HepG2 (cell line): ENCODE measurements at regions not wholly inside any gene's neighbourhood (a gene's known extent, or its start where the extent isn't known, plus 50 kb on each side); places are given as distances from the start of the nearest gene placed in this dataset.

Experiments used
- ATAC-seq: fragments of 200-7000 bp; cut with Tn5 transposase; 3 replicates; pipeline ENCODE4 v1.9.1; 2020; ENCODE audit warnings: mild to moderate bottlenecking, moderate library complexity
- BruUV-seq: library from RNA; stranded (reverse); fragments of 400-500 nt; replicated peaks from 2 replicates; lab custom pipeline; 2021; lab: Mats Ljungman, UMichigan
- CTCF ChIA-PET: fragments of 300-600 bp; formaldehyde crosslinking; extraction: SDS; loops from one replicate; lab custom pipeline; 2021; ENCODE audit warnings: low total read pairs, inconsistent platforms, low intra/inter-chr PET ratio; lab: Yijun Ruan, JAX
- POLR2A ChIA-PET: fragments of 350-600 bp; sonication (Branson Sonifier 250); formaldehyde crosslinking; loops from one replicate; lab custom pipeline; 2020; ENCODE audit warnings: antibody characterized with exemption, inconsistent platforms; lab: Yijun Ruan, JAX
- DNase-seq: peaks from one replicate; pipeline ENCODE4 v3.0.0-alpha.2; 2015; ENCODE audit warnings: low spot score
- FAIRE-seq: peaks from 3 replicates; lab custom pipeline; 2011; peaks lifted over from hg19 to GRCh38; lab: Jason Lieb, UNC
- H2AFZ ChIP-seq: one replicate; pipeline ENCODE4 v1.6.1; 2011; ENCODE audit warnings: low read length, inconsistent platforms
- H3K27ac ChIP-seq: fragments of 300-600 bp; 3 replicates; pipeline ENCODE4 v1.8.0; 2011; ENCODE audit warnings: mixed run types, mild to moderate bottlenecking, mixed read lengths, low read length, inconsistent platforms; ENCODE audit not compliant: insufficient read depth; ENCODE audit errors: extremely low read length
- H3K27me3 ChIP-seq, 2 experiments: fragments of 200-600 bp in 1 of 2; 2 replicates in 1 of 2; 3 replicates in 1 of 2; pipeline versions ENCODE4 v1.6.0 to v1.8.0; 2011; ENCODE audit warnings: low read length in 2 of 2, mild to moderate bottlenecking in 2 of 2, moderate library complexity in 2 of 2, inconsistent platforms in 1 of 2; ENCODE audit not compliant: insufficient read depth in 2 of 2, control insufficient read depth in 1 of 2
- H3K36me3 ChIP-seq, 2 experiments: fragments of 200-600 bp in 1 of 2; replicated peaks in 1 of 2; 2 replicates in 1 of 2; 3 replicates in 1 of 2; pipeline versions ENCODE4 v1.5.1 to v1.8.0; 2011; ENCODE audit warnings: low read length in 2 of 2, inconsistent platforms in 1 of 2; ENCODE audit not compliant: insufficient read depth in 2 of 2, control insufficient read depth in 1 of 2
- H3K4me1 ChIP-seq: 2 replicates; pipeline ENCODE4 v1.5.1; 2012; ENCODE audit warnings: low read length, inconsistent platforms; ENCODE audit not compliant: insufficient read depth
- H3K4me2 ChIP-seq: 2 replicates; pipeline ENCODE4 v1.6.0; 2011; ENCODE audit warnings: low read depth, low read length, inconsistent platforms
- H3K4me3 ChIP-seq, 3 experiments: fragments of 200-600 bp in 1 of 3; sonication (generic), shearing (Covaris generic) in 1 of 3; replicated peaks in 1 of 3; 2 replicates each; pipeline ENCODE4 v1.5.1; 2011 to 2016; ENCODE audit warnings: low read length in 3 of 3, inconsistent platforms in 2 of 3, low read depth in 2 of 3, mild to moderate bottlenecking in 2 of 3, control low read depth in 1 of 3, mixed read lengths in 1 of 3; ENCODE audit not compliant: insufficient read depth in 1 of 3
- H3K79me2 ChIP-seq: one replicate; pipeline ENCODE4 v1.6.1; 2011; ENCODE audit warnings: low read length, inconsistent platforms; ENCODE audit not compliant: insufficient read depth
- H3K9ac ChIP-seq: 2 replicates; pipeline ENCODE4 v1.6.0; 2011; ENCODE audit warnings: mild to moderate bottlenecking, low read depth, low read length, inconsistent platforms; ENCODE audit not compliant: insufficient read depth
- H3K9me3 ChIP-seq: 2 replicates; pipeline ENCODE4 v1.5.1; 2012; ENCODE audit warnings: mild to moderate bottlenecking, low read length
- H4K20me1 ChIP-seq: 2 replicates; pipeline ENCODE4 v1.6.0; 2011; ENCODE audit warnings: inconsistent platforms, mild to moderate bottlenecking, low read length, moderate library complexity; ENCODE audit not compliant: insufficient read depth
- ATF7 ChIP-seq, 2 experiments: fragments of 450-650 bp in 1 of 2; sonication (generic) in 1 of 2; formaldehyde crosslinking in 1 of 2; IDR thresholded peaks; 2 replicates each; pipeline versions ENCODE4 v1.4.0 to v1.6.1; 2016 to 2020; ENCODE audit warnings: antibody characterized with exemption in 1 of 2, mild to moderate bottlenecking in 1 of 2, missing genetic modification reagents in 1 of 2
- CREB1 ChIP-seq, 2 experiments: fragments of 450-650 bp in 1 of 2; IDR thresholded peaks; 2 replicates each; pipeline ENCODE4 v1.6.1; 2016 to 2017; ENCODE audit warnings: control low read depth in 1 of 2, mild to moderate bottlenecking in 1 of 2, missing compliant biosample characterization in 1 of 2, missing genetic modification characterization in 1 of 2
- DMTF1 ChIP-seq: sonication (generic); formaldehyde crosslinking; IDR thresholded peaks from 2 replicates; pipeline ENCODE4 v1.4.0; 2020; ENCODE audit warnings: mild to moderate bottlenecking, missing genetic modification reagents
- HNF1A ChIP-seq, 2 experiments: sonication (generic) in 1 of 2; formaldehyde crosslinking in 1 of 2; IDR thresholded peaks; 2 replicates each; pipeline versions ENCODE4 v1.4.0 to v1.6.1; 2016 to 2020; ENCODE audit warnings: borderline replicate concordance in 1 of 2, low read depth in 1 of 2, mild to moderate bottlenecking in 1 of 2, missing genetic modification reagents in 1 of 2
- KLF15 ChIP-seq: sonication (generic); formaldehyde crosslinking; IDR thresholded peaks from 2 replicates; pipeline ENCODE4 v1.8.1; 2023; ENCODE audit warnings: borderline replicate concordance, mild to moderate bottlenecking, inconsistent platforms, missing genetic modification reagents, mixed read lengths
- PAF1 ChIP-seq: IDR thresholded peaks from 2 replicates; pipeline ENCODE4 v1.6.1; 2016; ENCODE audit warnings: missing genetic modification reagents, missing compliant biosample characterization
- RCOR2 ChIP-seq: IDR thresholded peaks from 2 replicates; pipeline ENCODE4 v1.6.1; 2016; ENCODE audit warnings: missing biosample characterization, missing genetic modification reagents
- ZFP37 ChIP-seq: sonication (generic); formaldehyde crosslinking; IDR thresholded peaks from 2 replicates; pipeline ENCODE4 v1.4.0; 2020; ENCODE audit warnings: missing genetic modification reagents, borderline replicate concordance
- ZNF446 ChIP-seq: sonication (generic); formaldehyde crosslinking; IDR thresholded peaks from 2 replicates; pipeline ENCODE4 v1.5.0; 2020; ENCODE audit warnings: mild to moderate bottlenecking, missing genetic modification reagents
- ZNF619 ChIP-seq: sonication (generic); formaldehyde crosslinking; IDR thresholded peaks from 2 replicates; pipeline ENCODE4 v1.4.0; 2020; ENCODE audit warnings: mild to moderate bottlenecking, missing genetic modification reagents
- ZNF644 ChIP-seq: IDR thresholded peaks from 2 replicates; pipeline ENCODE4 v1.6.1; 2016; ENCODE audit warnings: low read depth
- ZNF678 ChIP-seq: sonication (generic); formaldehyde crosslinking; IDR thresholded peaks from 2 replicates; pipeline ENCODE4 v1.4.0; 2020; ENCODE audit warnings: mild to moderate bottlenecking, missing genetic modification reagents
- WGBS: methylation state at CpG from one replicate; pipeline ENCODE4 v1.1.6; 2017; ENCODE audit warnings: low lambda C conversion rate; 5-methylcytosine and 5-hydroxymethylcytosine counted together
- in situ Hi-C: cut with HindIII; loops from 2 replicates; pipeline ENCODE4 v1.10.0; 2017; ENCODE audit warnings: low pct_unique_long_range_greater_than_20kb; ENCODE audit not compliant: extremely low pct_ligation_motif_present
- intact Hi-C: fragments of 100-400 bp; cut with micrococcal nuclease; formaldehyde crosslinking; loops from one replicate; pipeline ENCODE4 v1.10.0; 2022; ENCODE audit not compliant: unreplicated experiment

- TF ChIP-seq ATF7 (IDR thresholded peaks at IDR 0.05): peak; percentile 54
- TF ChIP-seq ATF7 (CRISPR knock-in tag; IDR thresholded peaks at IDR 0.05): no peak
- TF ChIP-seq PAF1: no peak
- peak; percentile 79 for TF ChIP-seq CREB1 (IDR thresholded peaks at IDR 0.05)
- TF ChIP-seq CREB1 (CRISPR knock-in tag; IDR thresholded peaks at IDR 0.05): no peak
- TF ChIP-seq ZNF446 (CRISPR knock-in tag): no peak
- TF ChIP-seq ZNF644: no peak
- H3K9ac ChIP-seq: no peak overlapping the region
- ATAC-seq (no peak), FAIRE-seq (no peak), DNase-seq (no peak)
- no peak overlapping the region for H3K4me3 ChIP-seq
- in situ Hi-C loops (no loop called here), intact Hi-C loops (no loop called here)
- H2AFZ ChIP-seq: no peak overlapping the region
- H4K20me1 ChIP-seq: no peaks in the 10 kb centered on the region
- no peaks in the 10 kb centered on the region for H3K36me3 ChIP-seq
- CTCF ChIA-PET: no interaction called here
- H3K27ac ChIP-seq: no peak overlapping the region
- no peak overlapping the region for H3K4me2 ChIP-seq
- BruUV-seq: no TSS peak
- POLR2A ChIA-PET: no interaction called here
- H3K79me2 ChIP-seq: no peaks in the 10 kb centered on the region
- no peaks in the 10 kb centered on the region for H3K27me3 ChIP-seq
- 70% methylated on average over 3 of the region's 3 CpGs for WGBS
- no peaks in the 10 kb centered on the region for H3K4me1 ChIP-seq
- H3K9me3 ChIP-seq: peaks cover 14% of the 10 kb centered on the region
These were observed 225.7 kb upstream of the TENT5A start for GRCh38 chr6:81978230-81978629.

GRCh38 chr6:81977486-81977885, 225.0 kb upstream of the TENT5A start:
- TF ChIP-seq ZNF678 (no peak), DMTF1 (CRISPR knock-in tag) (no peak), HNF1A (IDR thresholded peaks at IDR 0.05; ENCODE audit: low read depth) (no peak), HNF1A (CRISPR knock-in tag; IDR thresholded peaks at IDR 0.05; ENCODE audit: borderline replicate concordance) (no peak), RCOR2 (no peak), KLF15 (no peak), ZNF619 (CRISPR knock-in tag) (no peak), ZFP37 (CRISPR knock-in tag) (no peak)
- 35% methylated on average over 2 of the region's 2 CpGs for WGBS
- Histone ChIP-seq H3K4me3 (no peak overlapping the region), H3K4me1 (no peaks in the 10 kb centered on the region), H3K27me3 (no peaks in the 10 kb centered on the region), H3K9me3 (peaks cover 14% of the 10 kb centered on the region), H3K27ac (no peak overlapping the region), H3K4me2 (no peak overlapping the region), H3K79me2 (no peaks in the 10 kb centered on the region), H2AFZ (no peak overlapping the region), H3K9ac (no peak overlapping the region), H4K20me1 (no peaks in the 10 kb centered on the region), H3K36me3 (no peaks in the 10 kb centered on the region)
- BruUV-seq: no TSS peak
- in situ Hi-C loops (no loop called here), intact Hi-C loops (no loop called here)
- ATAC-seq (no peak), FAIRE-seq (no peak), DNase-seq (no peak)
- POLR2A ChIA-PET: no interaction called here
- CTCF ChIA-PET: no interaction called here
